Stimulated activated CD8-positive, alpha-beta memory T cell treated with anti-CD3 and anti-CD28 coated beads, Interleukin-7, amount 100 ng/mL, for 1 hour (primary cell): ENCODE measurements at regions not wholly inside any gene's neighbourhood (a gene's known extent, or its start where the extent isn't known, plus 50 kb on each side); places are given as distances from the start of the nearest gene placed in this dataset.
A peak's percentile ranks its signal among the peaks of the same experiment; 100 is the strongest.
"Not testable (repeated sequence)": the region's sequence is repeated elsewhere in the genome, so short reads cannot be mapped to it uniquely, and the experiment has no call there.

Experiments
- DNase-seq, 2 donors: peaks; one replicate each; pipeline ENCODE4 v3.0.0-alpha.2; 2020; ENCODE audit warnings: low read depth in 2 of 2

DNA sequence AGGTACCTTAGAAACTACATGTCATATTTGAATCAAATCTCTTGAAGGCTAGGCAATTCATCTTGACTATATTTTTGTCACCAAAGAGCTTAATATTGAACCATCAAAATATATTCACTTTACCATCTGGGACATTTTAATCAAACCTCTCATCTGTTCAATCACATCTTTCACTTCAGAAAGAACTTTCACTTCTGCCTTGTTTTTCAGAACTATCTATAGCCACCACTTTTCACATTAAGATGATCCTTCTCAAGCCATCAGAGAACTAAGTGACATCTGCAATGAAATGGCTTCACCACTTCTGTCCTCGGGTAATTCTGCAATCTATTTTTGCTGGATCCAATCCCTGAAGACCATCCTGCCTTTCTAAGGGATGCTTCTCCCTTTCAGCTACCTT, 57.8 kb downstream of the OR2B2 start:
- no peak for DNase-seq

DNA sequence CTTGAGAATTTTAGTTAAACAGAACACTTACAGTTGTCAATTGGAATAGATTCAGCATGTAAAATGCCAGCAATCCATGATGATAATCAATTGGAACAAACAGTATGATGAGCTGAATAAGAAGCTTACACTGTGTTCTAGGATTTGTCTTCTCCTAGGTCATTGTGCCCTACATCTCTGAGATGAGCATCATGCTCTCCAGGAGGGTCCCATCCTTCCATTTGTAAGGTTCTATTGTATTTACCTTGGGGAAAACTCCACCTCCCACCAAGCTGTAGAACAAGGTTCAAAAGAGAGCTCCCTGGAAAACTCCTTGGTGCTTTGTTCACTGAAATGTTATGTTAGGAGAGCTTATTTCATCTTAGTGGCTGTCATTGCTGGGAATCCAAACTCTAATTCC, 60.8 kb downstream of the OR2B2 start:
- DNase-seq: no peak

DNA sequence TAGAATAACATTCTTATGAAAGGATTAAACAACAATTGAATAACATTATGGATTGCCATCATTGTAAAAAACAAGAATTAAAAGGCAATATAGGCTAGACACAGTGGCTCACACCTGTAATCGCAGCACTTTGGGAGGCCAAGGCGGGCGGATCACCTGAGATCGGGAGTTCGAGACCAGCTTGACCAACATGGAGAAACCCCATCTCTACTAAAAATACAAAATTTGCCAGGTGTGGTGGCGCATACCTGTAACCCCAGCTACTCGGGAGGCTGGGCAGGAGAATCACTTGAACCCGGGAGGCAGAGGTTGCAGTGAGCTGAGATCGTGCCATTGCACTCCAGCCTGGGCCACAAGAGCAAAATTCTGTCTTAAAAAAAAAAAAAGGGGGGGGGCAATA, 63.2 kb downstream of the OR2B2 start:
- DNase-seq: not testable (repeated sequence)

DNA sequence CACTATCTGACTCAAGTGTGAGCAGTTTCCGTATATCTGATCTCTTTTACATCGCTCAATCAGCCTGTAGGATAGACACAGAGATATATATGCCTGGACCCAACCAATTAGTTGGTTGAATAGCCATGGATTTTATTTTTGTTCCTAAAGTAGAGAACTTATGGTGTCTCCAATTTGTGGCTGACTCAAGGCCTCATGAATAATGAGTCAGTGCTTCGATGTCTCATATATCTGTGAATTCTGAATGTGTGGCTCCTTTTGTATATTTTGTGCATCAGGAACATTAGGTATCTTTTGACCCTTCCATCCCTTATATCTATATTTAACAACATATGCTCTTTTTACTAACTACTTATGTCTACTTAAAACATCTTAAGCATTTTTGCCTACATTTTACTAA, 64.5 kb downstream of the OR2B2 start:
- DNase-seq: no peak

DNA sequence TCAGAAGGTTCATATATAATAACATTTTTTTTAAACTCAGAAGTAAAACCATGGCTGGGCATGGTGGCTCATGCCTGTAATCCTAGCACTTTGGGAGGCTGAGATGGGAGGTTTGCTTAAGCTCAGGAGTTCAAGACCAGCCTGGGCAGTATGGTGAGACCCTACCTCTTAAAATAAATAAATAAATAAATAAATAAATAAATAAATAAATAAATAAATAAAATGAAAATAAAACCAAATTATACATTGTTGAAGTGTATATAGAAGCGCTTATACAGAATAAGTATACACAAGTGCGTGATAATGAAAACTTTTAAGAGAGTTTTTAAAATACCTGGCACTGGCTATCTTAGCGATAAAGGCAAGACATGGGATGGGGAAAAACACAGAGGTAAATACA, 71.6 kb downstream of the OR2B2 start:
- no peak for DNase-seq

DNA sequence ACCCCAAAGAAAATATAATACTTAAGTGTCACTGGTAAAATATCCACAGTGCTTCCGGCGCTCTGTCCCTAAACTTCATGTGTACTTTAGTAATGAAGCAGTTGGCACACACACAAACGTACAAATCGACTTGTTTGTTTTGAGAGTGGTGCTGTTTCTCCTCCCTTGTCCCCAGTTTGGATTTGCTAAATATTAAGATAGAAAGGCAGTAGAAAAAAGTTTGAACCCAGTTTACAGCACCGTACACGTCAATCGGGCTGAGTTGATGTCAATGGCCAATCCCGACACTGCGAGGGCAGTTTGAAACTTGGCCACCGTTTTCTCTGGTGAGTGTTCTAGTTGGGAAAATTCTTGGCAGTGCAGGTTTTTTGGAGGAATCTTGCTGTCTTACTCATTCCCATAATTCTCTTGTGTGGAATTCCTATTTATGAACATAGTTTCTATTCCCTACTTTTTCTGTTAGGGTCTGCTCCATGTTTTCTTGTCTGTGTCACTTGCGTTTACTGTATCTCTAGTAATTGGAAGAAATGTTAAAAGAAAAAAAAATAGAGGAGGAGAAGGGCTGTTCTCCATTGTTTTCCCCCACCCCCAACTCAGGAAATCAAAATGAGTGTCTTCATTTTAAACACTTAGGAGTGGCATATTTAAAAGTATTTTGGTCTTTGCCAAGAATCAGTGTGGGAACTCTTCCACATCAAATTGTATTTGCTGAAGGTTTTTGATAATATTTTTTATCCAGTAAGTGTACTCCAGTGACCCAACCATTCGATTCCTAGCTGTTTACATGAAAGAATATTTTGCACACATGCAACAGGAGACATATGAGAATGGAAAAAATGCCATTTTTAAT, 72.3 kb downstream of the OR2B2 start:
- no peak for DNase-seq

DNA sequence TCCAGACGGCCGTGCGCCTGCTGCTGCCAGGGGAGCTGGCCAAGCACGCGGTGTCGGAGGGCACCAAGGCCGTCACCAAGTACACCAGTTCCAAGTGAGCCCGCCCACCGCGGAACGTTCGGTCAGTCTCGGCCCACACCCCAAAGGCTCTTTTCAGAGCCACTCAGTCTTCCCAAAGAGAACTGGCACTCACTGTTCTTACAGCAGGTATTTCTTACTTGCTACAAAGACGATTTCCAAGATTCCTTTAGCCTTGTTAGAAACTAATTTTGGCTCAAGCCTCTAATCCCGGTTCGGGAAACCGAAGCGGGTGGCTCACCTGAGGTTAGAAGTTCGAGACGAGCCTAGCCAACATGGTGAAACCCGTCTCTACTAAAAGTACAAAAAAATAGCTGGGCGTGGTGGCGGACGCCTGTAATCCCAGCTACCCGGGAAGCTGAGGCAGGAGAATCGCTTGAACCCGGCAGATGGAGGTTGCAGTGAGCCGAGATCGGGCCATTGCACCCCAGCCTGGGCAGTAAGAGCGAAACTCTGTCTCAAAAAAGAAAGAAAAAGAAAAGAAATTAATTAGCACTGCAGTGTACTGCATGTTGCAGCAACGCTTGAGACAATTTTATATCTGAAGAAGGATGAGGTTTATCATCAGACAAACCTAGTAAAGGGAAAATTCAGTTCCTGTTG, 73.1 kb downstream of the OR2B2 start:
- no peak for DNase-seq

DNA sequence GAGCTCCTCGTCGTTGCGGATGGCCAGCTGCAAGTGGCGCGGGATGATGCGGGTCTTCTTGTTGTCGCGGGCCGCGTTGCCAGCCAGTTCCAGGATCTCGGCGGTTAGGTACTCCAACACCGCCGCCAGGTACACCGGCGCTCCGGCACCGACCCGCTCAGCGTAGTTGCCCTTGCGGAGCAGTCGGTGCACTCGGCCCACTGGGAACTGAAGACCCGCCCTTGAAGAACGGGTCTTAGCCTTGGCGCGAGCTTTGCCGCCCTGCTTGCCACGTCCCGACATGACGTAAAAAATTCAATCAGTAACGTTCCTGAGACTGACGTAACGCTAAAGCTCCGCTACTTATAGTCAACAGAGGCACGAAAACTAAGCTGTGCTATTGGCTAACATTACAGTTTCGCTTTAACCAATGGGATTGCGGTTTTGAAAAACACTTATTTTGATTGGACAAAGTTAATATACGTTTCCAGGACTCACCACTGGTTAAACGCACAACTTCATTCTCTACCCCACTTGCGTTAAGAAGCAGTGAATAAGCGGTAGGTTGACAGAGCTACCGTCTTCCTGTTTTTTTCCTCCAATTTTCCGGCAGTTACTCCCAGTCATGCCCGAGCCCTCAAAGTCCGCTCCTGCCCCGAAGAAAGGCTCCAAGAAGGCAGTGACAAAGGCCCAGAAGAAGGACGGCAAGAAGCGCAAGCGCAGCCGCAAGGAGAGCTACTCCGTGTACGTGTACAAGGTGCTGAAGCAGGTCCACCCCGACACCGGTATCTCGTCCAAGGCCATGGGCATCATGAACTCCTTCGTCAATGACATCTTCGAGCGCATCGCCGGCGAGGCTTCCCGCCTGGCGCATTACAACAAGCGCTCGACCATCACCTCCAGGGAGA, 73.9 kb downstream of the OR2B2 start:
- peak in 1 of 2 donors; percentile 39 for DNase-seq

DNA sequence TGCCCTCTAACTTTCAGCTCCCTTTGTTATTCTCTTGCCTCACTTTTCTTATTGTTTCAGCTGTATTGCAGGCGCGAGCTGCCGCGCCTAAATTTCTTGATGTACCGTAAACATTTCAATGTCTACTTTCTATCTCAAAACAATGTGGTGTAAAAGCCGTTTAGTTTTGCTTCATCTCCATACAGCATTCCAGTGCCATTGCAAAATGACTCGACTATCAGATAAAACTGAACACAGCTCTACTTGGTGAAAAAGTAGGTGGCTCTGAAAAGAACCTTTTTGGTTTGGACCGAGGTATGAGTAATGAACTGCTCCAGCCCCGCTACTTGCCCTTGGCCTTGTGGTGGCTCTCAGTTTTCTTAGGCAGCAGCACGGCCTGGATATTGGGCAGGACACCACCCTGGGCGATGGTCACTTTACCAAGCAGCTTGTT, 74.6 kb downstream of the OR2B2 start:
- no peak for DNase-seq

DNA sequence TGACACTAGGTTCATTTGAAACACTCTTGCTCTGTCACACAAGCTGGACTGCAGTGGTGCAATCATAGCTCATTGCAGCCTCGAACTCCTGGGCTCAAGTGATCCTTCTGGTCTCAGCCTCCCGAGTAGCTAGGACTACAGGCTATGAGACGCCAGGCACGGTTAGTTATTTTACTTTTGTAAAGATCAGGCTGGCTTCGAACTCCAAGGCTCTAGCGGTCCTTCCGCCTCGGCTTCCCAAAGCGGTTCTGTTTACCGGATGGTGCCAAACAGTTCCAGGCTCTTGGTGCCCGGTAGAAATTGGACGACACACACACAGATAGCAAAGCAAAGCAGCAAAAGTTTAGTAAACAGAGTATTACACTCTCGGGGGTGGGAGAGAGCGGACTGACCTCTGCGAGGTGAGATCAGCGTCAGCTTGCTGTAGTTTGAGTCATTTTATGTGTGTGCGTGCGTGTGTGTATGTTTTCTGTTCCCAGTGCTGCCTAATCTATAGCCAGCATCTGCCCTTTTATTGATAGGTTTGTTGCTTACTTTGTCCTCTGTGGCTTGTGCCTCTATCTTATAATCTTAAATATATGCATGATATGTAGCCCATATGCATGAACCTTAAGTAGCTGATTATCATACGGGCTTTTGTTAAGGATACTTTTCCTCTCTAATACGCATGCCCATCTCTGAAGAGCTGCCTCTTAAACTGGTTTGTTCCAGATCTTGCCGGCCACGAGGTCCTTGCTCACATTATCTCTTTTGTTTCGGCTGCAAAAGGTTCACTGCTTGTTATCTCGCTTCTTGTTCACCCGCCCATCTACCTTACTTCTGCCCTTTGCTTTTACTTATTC, 75.2 kb downstream of the OR2B2 start:
- no peak for DNase-seq

DNA sequence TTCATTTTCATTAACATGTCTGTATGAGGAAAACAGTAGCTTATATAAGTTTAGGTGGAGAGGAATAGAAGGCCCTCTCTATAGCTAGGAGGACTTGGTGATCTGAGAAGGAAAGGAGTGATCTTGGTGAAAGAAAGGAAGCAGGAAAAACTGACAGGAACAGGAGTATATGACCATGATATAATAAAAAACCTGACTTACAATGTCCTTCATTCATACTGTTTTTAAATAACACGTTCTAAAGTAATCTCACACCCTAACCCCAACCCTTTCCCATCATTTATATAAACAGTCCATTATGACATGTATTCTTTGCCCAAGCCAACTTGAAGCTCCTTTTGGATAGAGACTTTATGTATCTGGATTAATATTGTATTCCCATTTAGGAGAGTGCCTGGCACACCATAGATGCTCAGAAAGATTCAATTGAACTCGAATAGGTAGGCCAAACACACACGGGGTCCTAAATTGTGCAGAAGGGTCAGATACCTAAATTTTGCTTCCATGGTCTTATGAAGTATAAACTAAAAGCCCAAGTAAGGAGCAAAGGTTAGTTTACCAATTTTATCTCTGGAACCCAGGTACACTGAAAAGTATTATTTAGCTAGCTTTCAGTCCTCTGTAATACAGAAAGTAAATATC, 75.9 kb downstream of the OR2B2 start:
- no peak for DNase-seq

DNA sequence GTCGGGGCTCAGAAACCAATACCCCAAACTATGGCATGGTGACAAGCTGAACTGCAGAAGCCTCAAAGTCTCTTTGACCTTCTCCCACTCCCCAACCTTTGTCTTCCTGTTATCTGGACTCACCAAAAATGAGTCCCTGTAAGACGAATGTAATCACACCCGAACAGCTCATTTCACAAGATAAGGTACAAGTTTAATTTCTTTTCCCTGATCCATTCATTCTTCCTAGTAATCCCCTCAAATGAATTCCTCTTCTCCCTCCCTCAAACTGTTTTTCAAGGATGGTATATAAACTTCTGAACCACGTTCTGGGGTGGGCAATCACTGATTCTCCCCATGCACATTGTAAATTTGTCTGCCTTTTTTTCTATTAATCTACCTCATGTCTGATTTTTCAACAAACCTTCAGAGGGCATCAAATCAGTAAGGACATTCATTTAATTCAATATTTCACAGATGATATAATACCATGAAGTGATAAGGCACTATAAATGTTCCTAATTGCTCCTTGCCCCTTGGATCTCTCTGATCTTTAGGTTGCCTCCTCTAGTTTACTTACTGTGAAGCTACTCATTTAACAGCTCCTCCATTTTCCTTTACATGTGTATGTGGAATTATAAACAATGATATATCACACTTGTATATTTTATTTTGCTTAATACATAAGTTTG, 77.2 kb downstream of the OR2B2 start:
- DNase-seq: no peak

DNA sequence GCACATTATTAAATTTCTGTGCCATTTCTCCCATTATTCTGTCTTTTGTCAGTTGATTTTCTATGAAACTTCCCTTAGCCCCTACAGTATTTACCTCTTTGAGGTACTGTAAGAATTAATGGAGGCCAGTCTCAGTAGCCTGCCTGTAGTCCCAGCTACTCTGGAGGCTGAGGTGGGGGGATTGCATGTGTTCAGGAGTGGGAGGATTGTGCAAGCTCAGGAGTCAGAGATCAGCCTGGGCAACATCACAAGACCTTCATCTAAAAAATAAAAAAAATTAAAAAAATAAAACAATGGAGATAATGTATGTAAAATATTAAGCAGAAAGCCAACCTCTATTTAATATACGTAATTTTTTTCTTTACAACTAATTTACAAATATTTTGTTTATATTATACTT, 77.8 kb downstream of the OR2B2 start:
- no peak for DNase-seq

DNA sequence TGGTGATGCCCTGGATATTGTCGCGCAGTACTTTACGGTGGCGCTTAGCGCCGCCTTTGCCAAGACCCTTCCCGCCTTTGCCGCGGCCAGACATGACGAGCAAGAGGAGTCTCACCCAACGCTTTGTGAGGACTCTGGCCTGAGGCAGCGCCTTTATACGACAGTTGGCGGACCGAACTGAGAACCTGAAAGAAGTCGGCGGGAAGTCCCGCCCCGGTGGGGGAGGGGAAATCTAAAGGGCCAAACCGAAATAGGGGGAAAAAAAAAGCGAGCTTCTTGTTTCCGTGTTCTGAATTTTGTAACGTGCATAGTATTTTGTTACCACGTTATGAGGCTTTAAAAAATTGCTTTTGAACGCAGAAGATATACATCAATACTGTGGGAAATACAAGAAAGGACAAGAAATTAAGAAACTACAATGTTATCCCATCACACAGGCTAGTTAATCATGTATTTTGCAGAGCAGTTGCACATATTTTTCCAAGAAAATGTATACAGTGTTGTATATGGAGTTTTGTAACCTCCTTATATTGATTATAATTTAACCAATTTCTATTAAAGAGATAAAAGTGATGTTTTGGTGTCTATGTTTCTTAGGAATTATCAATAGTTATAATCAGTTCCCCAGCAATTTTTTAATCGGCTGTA, 80.6 kb downstream of the OR2B2 start:
- peak in 1 of 2 donors; percentile 58 for DNase-seq

DNA sequence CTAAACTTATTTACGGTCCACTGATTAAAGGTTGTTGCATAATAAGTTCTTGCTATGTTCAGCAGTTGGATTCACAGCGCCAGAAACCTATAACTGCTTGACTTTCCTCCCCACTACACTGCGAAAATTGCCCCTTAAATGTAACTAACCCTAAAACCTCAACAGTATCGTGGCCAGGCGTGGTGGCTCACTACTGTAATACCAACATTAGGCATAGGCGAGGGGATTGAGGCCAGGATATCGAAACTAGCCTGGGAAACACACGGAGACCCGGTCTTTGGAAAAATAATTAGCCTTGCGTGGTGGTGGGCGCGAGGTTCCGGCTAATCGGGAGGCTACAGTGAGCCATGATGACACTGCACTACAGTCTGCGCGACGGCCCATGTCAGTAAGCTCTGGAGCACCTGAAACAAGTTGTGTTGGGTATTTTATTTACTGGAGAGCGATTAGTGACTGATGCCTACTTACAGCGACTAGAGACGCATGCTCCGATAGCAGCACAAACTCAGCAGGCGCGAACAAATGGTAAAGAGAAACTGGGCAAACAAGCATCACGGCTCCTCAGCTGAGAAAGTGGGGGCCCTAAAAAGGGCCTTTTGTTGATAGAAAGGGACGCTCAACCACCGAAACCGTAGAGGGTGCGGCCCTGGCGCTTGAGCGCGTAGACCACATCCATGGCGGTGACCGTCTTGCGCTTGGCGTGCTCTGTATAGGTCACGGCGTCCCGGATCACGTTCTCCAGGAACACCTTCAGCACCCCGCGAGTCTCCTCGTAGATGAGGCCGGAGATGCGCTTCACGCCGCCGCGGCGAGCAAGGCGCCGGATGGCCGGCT, 81.4 kb downstream of the OR2B2 start:
- DNase-seq: not testable (repeated sequence)

DNA sequence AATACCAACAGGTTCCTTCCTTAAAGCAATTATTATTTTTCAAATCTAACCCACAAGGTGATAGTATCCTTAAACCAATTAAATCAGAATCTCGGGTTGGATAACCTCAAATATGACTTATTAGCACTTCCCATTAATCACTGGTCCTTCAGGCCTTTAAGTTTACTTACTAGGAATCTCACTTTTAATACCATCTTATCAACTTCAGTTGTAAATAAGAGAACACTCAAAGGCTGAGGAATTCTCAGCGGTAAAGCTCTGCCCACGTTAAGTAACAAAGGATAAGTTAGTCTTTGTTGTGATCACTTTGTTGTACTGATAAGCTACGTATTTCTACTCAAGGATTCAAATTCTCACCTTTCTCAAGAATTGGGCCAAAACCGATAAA, 82.0 kb downstream of the OR2B2 start:
- no peak for DNase-seq

DNA sequence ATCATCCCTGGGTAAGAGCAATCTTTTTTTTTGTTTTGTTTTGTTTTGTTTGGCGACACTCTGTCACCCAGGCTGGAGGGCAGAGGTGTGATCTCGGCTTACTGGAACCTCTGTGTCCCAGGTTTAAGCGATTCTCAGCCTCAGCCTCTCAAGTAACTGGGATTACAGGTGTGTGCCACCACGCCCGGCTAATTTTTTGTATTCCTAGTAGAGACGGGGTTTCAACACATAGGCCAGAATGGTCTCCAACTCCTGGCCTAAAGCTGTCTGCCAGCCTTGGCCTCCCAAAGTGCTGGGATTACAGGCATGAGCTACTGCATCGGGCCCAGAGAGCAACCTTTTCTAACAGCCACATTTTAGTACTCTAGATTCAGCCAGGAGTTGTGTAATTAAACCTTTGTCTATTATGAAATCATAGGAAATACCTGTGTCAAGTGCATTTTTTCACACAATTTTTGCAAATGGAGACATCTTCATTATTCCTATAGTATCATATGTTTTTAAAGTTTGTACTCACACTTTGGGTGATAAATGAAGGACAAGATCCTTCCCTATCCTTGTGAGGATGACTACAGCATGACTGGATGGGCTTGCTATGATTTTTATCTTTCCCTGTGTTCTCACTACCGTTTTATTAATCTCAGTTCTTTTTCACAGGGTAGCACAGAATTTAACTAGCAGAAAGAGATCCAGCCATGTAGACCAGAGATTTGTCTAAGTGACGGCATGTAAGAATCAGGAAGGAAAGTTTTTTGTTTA, 82.6 kb downstream of the OR2B2 start:
- no peak for DNase-seq

DNA sequence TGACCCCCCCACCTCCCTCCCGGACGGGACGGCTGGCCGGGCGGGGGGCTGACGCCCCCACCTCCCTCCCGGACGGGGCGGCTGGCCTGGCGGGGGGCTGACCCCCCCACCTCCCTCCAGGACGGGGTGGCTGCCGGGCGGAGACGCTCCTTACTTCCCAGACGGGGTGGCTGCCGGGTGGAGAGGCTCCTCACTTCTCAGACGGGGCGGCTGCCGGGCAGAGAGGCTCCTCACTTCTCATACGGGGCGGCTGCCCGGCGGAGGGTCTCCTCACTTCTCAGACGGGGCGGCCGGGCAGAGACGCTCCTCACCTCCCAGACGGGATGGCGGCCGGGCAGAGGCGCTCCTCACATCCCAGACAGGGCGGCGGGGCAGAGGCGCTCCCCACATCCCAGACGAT, 84.7 kb downstream of the OR2B2 start:
- DNase-seq: not testable (repeated sequence)
